NB4 (cell line): ENCODE measurements at regions not wholly inside any gene's neighbourhood (a gene's known extent, or its start where the extent isn't known, plus 50 kb on each side); places are given as distances from the start of the nearest gene placed in this dataset.

Source experiments
- DNase-seq: peaks from one replicate; pipeline ENCODE4 v3.0.0; 2010; ENCODE audit warnings: low read depth
- H3K4me3 ChIP-seq: one replicate; pipeline ENCODE4 v1.5.1; 2011; ENCODE audit warnings: mild to moderate bottlenecking, low read depth, low read length, moderate library complexity
- MYC ChIP-seq: IDR thresholded peaks from 2 replicates; pipeline ENCODE4 v1.6.1; 2011; ENCODE audit warnings: low read depth, low read length
- POLR2A ChIP-seq: IDR thresholded peaks from 2 replicates; pipeline ENCODE4 v1.6.1; 2011; ENCODE audit warnings: mild to moderate bottlenecking; ENCODE audit not compliant: insufficient read length; ENCODE audit errors: extremely low read depth
- TF ChIP-seq, protein P1 (sequence below): IDR thresholded peaks from one replicate; pipeline ENCODE4 v1.5.1; 2012; ENCODE audit warnings: low read depth, low read length
- TF ChIP-seq, protein P2 (sequence below): IDR thresholded peaks from 2 replicates; pipeline ENCODE4 v1.6.1; 2011; ENCODE audit warnings: low read depth, low read length

GRCh38 chr2:237194081-237194480 is 108.4 kb downstream of the COPS8 start:
- DNase-seq, result no peak
- TF ChIP-seq, protein P1, sequence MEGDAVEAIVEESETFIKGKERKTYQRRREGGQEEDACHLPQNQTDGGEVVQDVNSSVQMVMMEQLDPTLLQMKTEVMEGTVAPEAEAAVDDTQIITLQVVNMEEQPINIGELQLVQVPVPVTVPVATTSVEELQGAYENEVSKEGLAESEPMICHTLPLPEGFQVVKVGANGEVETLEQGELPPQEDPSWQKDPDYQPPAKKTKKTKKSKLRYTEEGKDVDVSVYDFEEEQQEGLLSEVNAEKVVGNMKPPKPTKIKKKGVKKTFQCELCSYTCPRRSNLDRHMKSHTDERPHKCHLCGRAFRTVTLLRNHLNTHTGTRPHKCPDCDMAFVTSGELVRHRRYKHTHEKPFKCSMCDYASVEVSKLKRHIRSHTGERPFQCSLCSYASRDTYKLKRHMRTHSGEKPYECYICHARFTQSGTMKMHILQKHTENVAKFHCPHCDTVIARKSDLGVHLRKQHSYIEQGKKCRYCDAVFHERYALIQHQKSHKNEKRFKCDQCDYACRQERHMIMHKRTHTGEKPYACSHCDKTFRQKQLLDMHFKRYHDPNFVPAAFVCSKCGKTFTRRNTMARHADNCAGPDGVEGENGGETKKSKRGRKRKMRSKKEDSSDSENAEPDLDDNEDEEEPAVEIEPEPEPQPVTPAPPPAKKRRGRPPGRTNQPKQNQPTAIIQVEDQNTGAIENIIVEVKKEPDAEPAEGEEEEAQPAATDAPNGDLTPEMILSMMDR, result no peak
- no peak for TF ChIP-seq MYC
- no peak for TF ChIP-seq POLR2A
- TF ChIP-seq, protein P2, sequence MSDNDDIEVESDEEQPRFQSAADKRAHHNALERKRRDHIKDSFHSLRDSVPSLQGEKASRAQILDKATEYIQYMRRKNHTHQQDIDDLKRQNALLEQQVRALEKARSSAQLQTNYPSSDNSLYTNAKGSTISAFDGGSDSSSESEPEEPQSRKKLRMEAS, result no peak
- H3K4me3 ChIP-seq, result no peak overlapping the region

DNA sequence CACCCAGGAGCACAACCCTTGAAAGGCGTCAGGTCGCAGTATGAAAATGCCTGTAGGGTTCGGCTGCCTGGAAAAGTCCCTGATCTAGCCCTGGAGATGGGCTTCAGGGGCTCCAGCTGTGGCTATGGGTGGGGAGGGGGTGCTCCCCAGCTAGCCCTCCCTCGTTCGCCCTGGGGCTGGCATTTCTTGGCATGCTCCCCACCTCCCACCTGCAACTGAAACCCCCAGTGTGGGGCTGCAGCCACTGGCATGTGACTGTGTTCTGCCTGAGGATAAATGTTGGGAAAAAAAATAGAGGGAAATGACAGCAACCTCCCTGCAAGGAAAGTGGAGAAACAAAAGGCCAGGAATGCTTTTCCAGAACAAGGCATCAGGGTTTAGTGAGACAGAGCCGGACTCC is 109.2 kb downstream of the COPS8 start:
- no peak for DNase-seq
- H3K4me3 ChIP-seq, result no peak overlapping the region
- TF ChIP-seq POLR2A, result no peak
- TF ChIP-seq, protein P2, result no peak
- TF ChIP-seq MYC, result no peak
- TF ChIP-seq, protein P1, result no peak

DNA sequence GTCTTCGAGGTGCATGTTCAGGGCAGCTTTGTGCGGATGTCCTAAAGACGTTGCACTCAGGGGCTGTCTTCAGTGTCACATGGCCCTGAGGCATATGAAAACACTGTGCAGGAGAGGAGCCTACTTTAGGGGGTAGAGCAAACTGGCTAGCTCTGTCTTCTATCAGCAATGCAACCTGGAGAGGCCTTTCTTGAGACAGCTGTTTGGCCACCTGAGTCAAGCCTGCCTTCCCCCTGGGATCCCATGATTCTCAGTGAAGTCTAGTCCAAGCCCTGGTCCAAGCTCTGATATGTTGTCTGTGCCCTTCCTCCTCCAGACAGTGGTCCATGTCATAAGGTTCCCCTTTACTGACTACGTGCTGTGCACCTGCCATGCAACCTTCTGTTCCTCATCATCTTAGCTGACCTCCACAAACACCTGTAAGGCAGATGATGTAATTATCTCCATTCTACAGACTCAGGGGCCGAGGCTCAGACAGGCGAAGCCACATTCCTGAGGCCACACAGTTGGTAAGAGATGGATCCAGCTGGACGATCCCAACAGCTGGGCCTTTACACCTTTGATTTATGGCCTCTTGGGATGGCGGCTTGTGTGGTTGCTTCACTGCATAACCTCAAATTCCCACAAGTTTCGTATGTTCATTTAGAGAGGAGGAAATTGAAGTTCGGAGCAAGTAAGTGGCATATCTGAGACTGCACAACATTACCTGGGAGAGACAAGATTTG is 109.9 kb downstream of the COPS8 start:
- no peak overlapping the region for H3K4me3 ChIP-seq
- no peak for TF ChIP-seq POLR2A
- TF ChIP-seq, protein P2, result no peak
- TF ChIP-seq, protein P1, result no peak
- no peak for TF ChIP-seq MYC
- no peak for DNase-seq

GRCh38 chr2:237196409-237196808 is 110.7 kb downstream of the COPS8 start:
- H3K4me3 ChIP-seq, result no peak overlapping the region
- TF ChIP-seq, protein P2, result no peak
- TF ChIP-seq, protein P1, result no peak
- TF ChIP-seq MYC, result no peak
- TF ChIP-seq POLR2A, result no peak

GRCh38 chr2:237196866-237197618 is 111.4 kb downstream of the COPS8 start:
- TF ChIP-seq, protein P1, result no peak
- no peak for TF ChIP-seq MYC
- TF ChIP-seq, protein P2, result no peak
- TF ChIP-seq POLR2A, result no peak
- H3K4me3 ChIP-seq, result no peak overlapping the region
- DNase-seq, result no peak

More at GRCh38 chr2:237196409-237196808, 110.7 kb downstream of the COPS8 start:
- DNase-seq, result no peak
